ENCODE measurements at regions not wholly inside any gene's neighbourhood (a gene's known extent, or its start where the extent isn't known, plus 50 kb on each side); places are given as distances from the start of the nearest gene placed in this dataset.
A peak's percentile ranks its signal among the peaks of the same experiment; 100 is the strongest.

DNA sequence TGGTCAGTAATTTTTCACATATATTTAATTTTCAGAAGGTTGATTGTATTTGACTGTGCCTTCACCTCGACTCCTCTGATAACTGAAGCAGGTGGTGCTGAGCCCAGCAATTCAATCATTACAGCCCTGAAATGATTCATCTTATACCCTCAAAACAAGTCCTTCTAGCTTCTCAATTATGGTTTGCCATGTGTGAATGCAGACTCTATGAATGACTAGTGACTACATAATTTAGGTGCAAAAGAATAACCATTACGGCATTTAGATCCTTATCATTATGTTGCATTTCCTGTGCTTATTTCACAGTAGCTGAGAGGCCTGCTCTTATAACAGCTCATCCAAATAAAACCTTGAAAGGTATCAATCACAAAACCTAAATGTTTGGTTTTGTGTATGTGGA is 54.0 kb upstream of the COL11A1 start:
- no peaks in the 10 kb centered on the region for H3K79me2 ChIP-seq (ENCODE audit: control insufficient read depth, insufficient read depth, low read length)
- DNase-seq (ENCODE audit: low read depth in 2 of 2), result peak in 1 of 2 donors; percentile 16

DNA sequence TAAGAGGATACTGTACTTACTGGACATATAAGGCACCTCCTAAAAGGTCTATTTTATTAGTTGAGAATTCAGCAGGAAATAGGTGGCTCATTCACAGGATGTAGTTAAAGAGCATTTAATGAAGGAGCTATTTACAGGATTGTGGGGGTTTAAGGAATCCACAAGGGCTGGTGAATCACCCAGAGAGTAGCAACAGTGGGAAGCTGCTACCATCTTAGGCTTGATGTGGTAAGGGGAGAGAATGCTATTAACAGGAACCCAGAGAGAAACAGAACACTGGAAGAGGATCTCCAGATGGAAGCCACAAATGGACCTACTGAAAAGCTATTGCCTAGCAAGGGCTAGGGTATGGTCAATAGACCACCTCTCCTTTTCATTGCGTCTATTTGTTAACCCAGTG is 52.0 kb upstream of the COL11A1 start:
- Histone ChIP-seq H3K4me1 (ENCODE audit: control insufficient read depth, extremely low read depth, insufficient read depth, low read length) (no peaks in the 10 kb centered on the region), H3K9me3 (ENCODE audit: control insufficient read depth, insufficient read depth, low read depth, low read length) (no peaks in the 10 kb centered on the region), H2AFZ (ENCODE audit: low read length) (no peak overlapping the region), H4K20me1 (ENCODE audit: control insufficient read depth, extremely low read depth, insufficient read depth, low read length) (no peaks in the 10 kb centered on the region), H3K4me2 (ENCODE audit: extremely low read depth, insufficient read depth, low read length) (no peak overlapping the region), H3K27me3 (ENCODE audit: control insufficient read depth, insufficient read depth, low read length) (no peaks in the 10 kb centered on the region), H3K9ac (ENCODE audit: insufficient read depth, low read length) (no peak overlapping the region), H3K79me2 (ENCODE audit: control insufficient read depth, insufficient read depth, low read length) (no peaks in the 10 kb centered on the region), H3K36me3 (ENCODE audit: control insufficient read depth, insufficient read depth, low read length) (no peaks in the 10 kb centered on the region), H3K27ac (ENCODE audit: insufficient read depth, low read length) (no peak overlapping the region), H3K4me3 (replicated peaks in 1 of 4; ENCODE audit: control extremely low read depth in 1 of 4, insufficient read depth in 1 of 4, low read depth in 3 of 4, low read length in 4 of 4) (no peak overlapping the region)
- DNase-seq (ENCODE audit: low read depth in 2 of 2), result peak in 1 of 2 donors; percentile 66
- TF ChIP-seq, protein P1, sequence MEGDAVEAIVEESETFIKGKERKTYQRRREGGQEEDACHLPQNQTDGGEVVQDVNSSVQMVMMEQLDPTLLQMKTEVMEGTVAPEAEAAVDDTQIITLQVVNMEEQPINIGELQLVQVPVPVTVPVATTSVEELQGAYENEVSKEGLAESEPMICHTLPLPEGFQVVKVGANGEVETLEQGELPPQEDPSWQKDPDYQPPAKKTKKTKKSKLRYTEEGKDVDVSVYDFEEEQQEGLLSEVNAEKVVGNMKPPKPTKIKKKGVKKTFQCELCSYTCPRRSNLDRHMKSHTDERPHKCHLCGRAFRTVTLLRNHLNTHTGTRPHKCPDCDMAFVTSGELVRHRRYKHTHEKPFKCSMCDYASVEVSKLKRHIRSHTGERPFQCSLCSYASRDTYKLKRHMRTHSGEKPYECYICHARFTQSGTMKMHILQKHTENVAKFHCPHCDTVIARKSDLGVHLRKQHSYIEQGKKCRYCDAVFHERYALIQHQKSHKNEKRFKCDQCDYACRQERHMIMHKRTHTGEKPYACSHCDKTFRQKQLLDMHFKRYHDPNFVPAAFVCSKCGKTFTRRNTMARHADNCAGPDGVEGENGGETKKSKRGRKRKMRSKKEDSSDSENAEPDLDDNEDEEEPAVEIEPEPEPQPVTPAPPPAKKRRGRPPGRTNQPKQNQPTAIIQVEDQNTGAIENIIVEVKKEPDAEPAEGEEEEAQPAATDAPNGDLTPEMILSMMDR (conservative IDR thresholded peaks at IDR 0.05 in 1 of 2, IDR thresholded peaks at IDR 0.05 in 1 of 2; ENCODE audit: low read depth in 1 of 2, low read length in 2 of 2), result no peak
- TF ChIP-seq EZH2 (IDR thresholded peaks at IDR 0.05; ENCODE audit: low read length, missing control alignments), result no peak

More for the DNA sequence above, 54.0 kb upstream of the COL11A1 start:
- Histone ChIP-seq H2AFZ (ENCODE audit: low read length) (no peak overlapping the region), H3K4me2 (ENCODE audit: extremely low read depth, insufficient read depth, low read length) (no peak overlapping the region), H3K36me3 (ENCODE audit: control insufficient read depth, insufficient read depth, low read length) (no peaks in the 10 kb centered on the region), H3K27me3 (ENCODE audit: control insufficient read depth, insufficient read depth, low read length) (no peaks in the 10 kb centered on the region), H3K4me1 (ENCODE audit: control insufficient read depth, extremely low read depth, insufficient read depth, low read length) (no peaks in the 10 kb centered on the region), H3K4me3 (replicated peaks in 1 of 4; ENCODE audit: control extremely low read depth in 1 of 4, insufficient read depth in 1 of 4, low read depth in 3 of 4, low read length in 4 of 4) (no peak overlapping the region), H3K9me3 (ENCODE audit: control insufficient read depth, insufficient read depth, low read depth, low read length) (no peaks in the 10 kb centered on the region), H4K20me1 (ENCODE audit: control insufficient read depth, extremely low read depth, insufficient read depth, low read length) (no peaks in the 10 kb centered on the region), H3K27ac (ENCODE audit: insufficient read depth, low read length) (no peak overlapping the region), H3K9ac (ENCODE audit: insufficient read depth, low read length) (no peak overlapping the region)
- TF ChIP-seq EZH2 (IDR thresholded peaks at IDR 0.05; ENCODE audit: low read length, missing control alignments), result no peak
- TF ChIP-seq, protein P1 (conservative IDR thresholded peaks at IDR 0.05 in 1 of 2, IDR thresholded peaks at IDR 0.05 in 1 of 2; ENCODE audit: low read depth in 1 of 2, low read length in 2 of 2), result no peak
